Thyroid gland (tissue), 4 donors: ENCODE measurements at regions not wholly inside any gene's neighbourhood (a gene's known extent, or its start where the extent isn't known, plus 50 kb on each side); places are given as distances from the start of the nearest gene placed in this dataset.

Experiments
- POLR2A ChIP-seq, 2 donors: fragments of 450-650 bp; IDR thresholded peaks; one replicate each; pipeline ENCODE4 v1.6.1; 2017; ENCODE audit warnings: antibody characterized with exemption in 2 of 2, mild to moderate bottlenecking in 2 of 2, moderate library complexity in 1 of 2
- TF ChIP-seq, protein P1 (sequence below), 6 experiments: fragments of 200-600 bp in 3 of 6; fragments of 450-650 bp in 3 of 6; sonication (generic) in 3 of 6; IDR thresholded peaks; one replicate each; pipeline ENCODE4 v1.5.1; 2016 to 2019; ENCODE audit warnings: antibody characterized with exemption in 6 of 6, mild to moderate bottlenecking in 2 of 6, inconsistent platforms in 1 of 6, moderate library complexity in 1 of 6

DNA sequence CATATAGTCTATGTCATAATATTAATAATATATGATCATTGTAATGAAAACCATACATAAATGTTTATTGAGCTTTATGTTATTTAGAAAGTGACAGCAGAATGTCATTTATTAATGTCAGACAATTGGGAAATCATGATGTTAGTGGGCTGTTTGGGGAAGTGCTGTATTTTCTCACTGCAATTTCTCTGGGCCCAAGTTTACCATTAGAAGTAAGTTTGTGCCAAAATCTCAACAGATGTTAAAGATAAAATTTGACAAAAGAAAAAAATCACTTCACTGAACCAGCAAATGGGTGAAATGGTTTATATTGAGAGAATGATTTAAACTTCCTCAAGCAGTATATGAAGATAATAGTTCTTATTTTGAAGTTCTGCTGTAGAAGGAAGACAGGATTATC, 433.2 kb upstream of the SMARCA2 start:
- TF ChIP-seq, protein P1, sequence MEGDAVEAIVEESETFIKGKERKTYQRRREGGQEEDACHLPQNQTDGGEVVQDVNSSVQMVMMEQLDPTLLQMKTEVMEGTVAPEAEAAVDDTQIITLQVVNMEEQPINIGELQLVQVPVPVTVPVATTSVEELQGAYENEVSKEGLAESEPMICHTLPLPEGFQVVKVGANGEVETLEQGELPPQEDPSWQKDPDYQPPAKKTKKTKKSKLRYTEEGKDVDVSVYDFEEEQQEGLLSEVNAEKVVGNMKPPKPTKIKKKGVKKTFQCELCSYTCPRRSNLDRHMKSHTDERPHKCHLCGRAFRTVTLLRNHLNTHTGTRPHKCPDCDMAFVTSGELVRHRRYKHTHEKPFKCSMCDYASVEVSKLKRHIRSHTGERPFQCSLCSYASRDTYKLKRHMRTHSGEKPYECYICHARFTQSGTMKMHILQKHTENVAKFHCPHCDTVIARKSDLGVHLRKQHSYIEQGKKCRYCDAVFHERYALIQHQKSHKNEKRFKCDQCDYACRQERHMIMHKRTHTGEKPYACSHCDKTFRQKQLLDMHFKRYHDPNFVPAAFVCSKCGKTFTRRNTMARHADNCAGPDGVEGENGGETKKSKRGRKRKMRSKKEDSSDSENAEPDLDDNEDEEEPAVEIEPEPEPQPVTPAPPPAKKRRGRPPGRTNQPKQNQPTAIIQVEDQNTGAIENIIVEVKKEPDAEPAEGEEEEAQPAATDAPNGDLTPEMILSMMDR (IDR thresholded peaks at IDR 0.05): no peak
- TF ChIP-seq POLR2A (IDR thresholded peaks at IDR 0.05): no peak
